GM12878 (cell line): ENCODE measurements at regions not wholly inside any gene's neighbourhood (a gene's known extent, or its start where the extent isn't known, plus 50 kb on each side); places are given as distances from the start of the nearest gene placed in this dataset.

ENCODE experiments used
- ATAC-seq: fragments of 200-7000 bp; cut with Tn5 transposase; 3 replicates; pipeline ENCODE4 v1.9.1; 2020; ENCODE audit warnings: mild to moderate bottlenecking, moderate library complexity
- BruUV-seq: library from RNA; stranded (reverse); fragments of 400-500 nt; replicated peaks from 2 replicates; lab custom pipeline; 2021; lab: Mats Ljungman, UMichigan
- CTCF ChIA-PET: fragments of 300-600 bp; sonication (Branson Sonifier 250); formaldehyde crosslinking; extraction: SDS; loops from one replicate; lab custom pipeline; 2021; ENCODE audit warnings: inconsistent platforms; lab: Yijun Ruan, JAX
- POLR2A ChIA-PET: fragments of 350-600 bp; formaldehyde crosslinking; extraction: SDS; loops from one replicate; lab custom pipeline; 2021; ENCODE audit warnings: inconsistent platforms; lab: Charles Lee
- RAD21 ChIA-PET: fragments of 300-600 bp; sonication (Branson Sonifier 250); formaldehyde crosslinking; loops from one replicate; lab custom pipeline; 2023; ENCODE audit warnings: antibody characterized with exemption; ENCODE audit not compliant: unreplicated experiment; lab: Charles Lee
- SMC1A ChIA-PET: fragments of 300-600 bp; sonication (Branson Sonifier 250); formaldehyde crosslinking; loops from one replicate; lab custom pipeline; 2023; ENCODE audit not compliant: unreplicated experiment, uncharacterized antibody; lab: Charles Lee
- DNase-seq: peaks from one replicate; pipeline ENCODE4 v3.0.0-alpha.2; 2011; ENCODE audit warnings: low read depth, low spot score
- FAIRE-seq: peaks from 3 replicates; lab custom pipeline; 2011; peaks lifted over from hg19 to GRCh38; lab: Jason Lieb, UNC
- H2AFZ ChIP-seq: 2 replicates; pipeline ENCODE4 v1.6.0; 2011; ENCODE audit warnings: low read depth, low read length, control low read depth; ENCODE audit not compliant: control insufficient read depth
- H3K27ac ChIP-seq: 2 replicates; pipeline ENCODE4 v1.5.1; 2011; ENCODE audit warnings: control low read depth; ENCODE audit not compliant: control insufficient read depth, insufficient read depth
- H3K27me3 ChIP-seq, 2 experiments: replicated peaks in 1 of 2; 2 replicates each; pipeline versions ENCODE4 v1.6.0 to v1.6.1; 2011; ENCODE audit warnings: low read length in 1 of 2; ENCODE audit not compliant: control insufficient read depth in 2 of 2, insufficient read depth in 2 of 2
- H3K36me3 ChIP-seq, 2 experiments: 2 replicates each; pipeline ENCODE4 v1.5.1; 2011; ENCODE audit warnings: low read length in 1 of 2; ENCODE audit not compliant: control insufficient read depth in 2 of 2, insufficient read depth in 2 of 2
- H3K4me1 ChIP-seq: 2 replicates; pipeline ENCODE4 v1.6.1; 2011; ENCODE audit warnings: mild to moderate bottlenecking, low read length, moderate library complexity, mixed read lengths; ENCODE audit not compliant: control insufficient read depth, insufficient read depth
- H3K4me2 ChIP-seq: 2 replicates; pipeline ENCODE4 v1.6.0; 2011; ENCODE audit warnings: control low read depth; ENCODE audit not compliant: control insufficient read depth, insufficient read depth
- H3K4me3 ChIP-seq: fragments of 200-600 bp; sonication (generic); 2 replicates; pipeline ENCODE4 v1.5.1; 2016
- H3K79me2 ChIP-seq: 2 replicates; pipeline ENCODE4 v1.6.0; 2011; ENCODE audit warnings: low read length; ENCODE audit not compliant: control insufficient read depth, insufficient read depth
- H3K9ac ChIP-seq: 2 replicates; pipeline ENCODE4 v1.8.0; 2011; ENCODE audit warnings: low read length, control low read depth, mixed read lengths; ENCODE audit not compliant: control insufficient read depth, insufficient read depth
- H3K9me3 ChIP-seq: replicated peaks from 3 replicates; pipeline ENCODE4 v1.5.1; 2011; ENCODE audit warnings: mild to moderate bottlenecking, low read length; ENCODE audit not compliant: control insufficient read depth, insufficient read depth
- H4K20me1 ChIP-seq: 2 replicates; pipeline ENCODE4 v1.6.0; 2011; ENCODE audit not compliant: control insufficient read depth, insufficient read depth
- CREB1 ChIP-seq: IDR thresholded peaks from 2 replicates; pipeline ENCODE4 v1.6.1; 2012; ENCODE audit warnings: low read depth, mild to moderate bottlenecking, inconsistent platforms
- NR2C2 ChIP-seq: IDR thresholded peaks from 2 replicates; pipeline ENCODE4 v1.6.1; 2011; ENCODE audit warnings: borderline replicate concordance, low read depth; ENCODE audit not compliant: control insufficient read depth, insufficient read length
- RFX5 ChIP-seq: IDR thresholded peaks from 2 replicates; pipeline ENCODE4 v1.6.1; 2011; ENCODE audit warnings: low read depth, low read length, improper control_type of control experiment
- ZNF274 ChIP-seq: IDR thresholded peaks from one replicate; pipeline ENCODE4 v1.8.0; 2011; ENCODE audit not compliant: insufficient read length, insufficient read depth
- ZNF622 ChIP-seq: fragments of 450-650 bp; IDR thresholded peaks from 2 replicates; pipeline ENCODE4 v1.6.1; 2017; ENCODE audit warnings: mild to moderate bottlenecking, inconsistent platforms
- WGBS: methylation state at CpG from one replicate; pipeline ENCODE4 v1.1.6; 2016; ENCODE audit warnings: low lambda C conversion rate; ENCODE audit not compliant: insufficient replicate concordance, insufficient coverage; ENCODE audit errors: missing lambda C conversion rate; 5-methylcytosine and 5-hydroxymethylcytosine counted together
- in situ Hi-C: fragments of 300-500 bp; cut with MboI; formaldehyde crosslinking; loops from 9 replicates; pipeline ENCODE4 v1.14.3; 2018; ENCODE audit warnings: mixed read lengths
- intact Hi-C: fragments of 100-400 bp; cut with micrococcal nuclease; formaldehyde crosslinking; loops from one replicate; pipeline ENCODE4 v1.14.2; 2022; ENCODE audit not compliant: unreplicated experiment
- TF ChIP-seq, protein P1 (sequence below): fragments of 450-650 bp; IDR thresholded peaks from 2 replicates; pipeline ENCODE4 v1.6.1; 2017; ENCODE audit warnings: borderline replicate concordance
- TF ChIP-seq, protein P2 (sequence below): fragments of 450-650 bp; IDR thresholded peaks from 2 replicates; pipeline ENCODE4 v1.6.1; 2017; ENCODE audit warnings: mild to moderate bottlenecking, moderate library complexity

DNA sequence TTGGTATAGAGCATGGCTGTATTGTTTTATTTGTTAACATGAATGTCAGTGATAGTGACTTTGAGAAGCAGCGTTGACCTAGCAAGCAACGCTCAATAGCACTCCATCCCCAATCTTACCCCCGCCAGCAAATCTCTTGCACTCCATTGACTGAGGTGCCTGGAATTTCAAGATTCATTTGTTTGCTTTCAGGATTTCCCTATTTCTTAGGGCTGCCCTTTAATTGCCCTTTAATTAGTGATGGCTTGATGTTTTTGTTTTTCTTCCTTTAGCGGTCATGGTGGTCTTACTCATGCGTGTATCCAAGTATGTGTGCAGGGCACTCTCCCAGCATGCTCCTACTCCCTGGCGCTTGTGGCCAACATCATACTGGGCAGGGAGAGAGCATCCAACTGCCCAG is 216.8 kb upstream of the TBL1XR1 start:
- RAD21 ChIA-PET = no interaction called here
- Histone ChIP-seq H4K20me1 (no peaks in the 10 kb centered on the region), H3K27me3 (no peaks in the 10 kb centered on the region; a peak in 1 of 4 replicates), H2AFZ (no peak overlapping the region), H3K9me3 (no peaks in the 10 kb centered on the region; the same call in 2 of the 3 replicates), H3K27ac (no peak overlapping the region), H3K4me2 (no peak overlapping the region), H3K9ac (no peak overlapping the region), H3K4me3 (no peak overlapping the region), H3K79me2 (no peaks in the 10 kb centered on the region), H3K4me1 (peaks cover 3% of the 10 kb centered on the region; the same call in 1 of the 2 replicates), H3K36me3 (no peaks in the 10 kb centered on the region)
- DNase-seq = no peak
- CTCF ChIA-PET = no interaction called here
- SMC1A ChIA-PET = interaction anchor here (0.8 kb wide), 1 partner anchor 32 kb away, joined by 3 read pairs; no protein-coding TSS in a partner anchor
- POLR2A ChIA-PET = no interaction called here
- no TSS peak for BruUV-seq
- intact Hi-C loops (no loop called here), in situ Hi-C loops (no loop called here)
- no peak for TF ChIP-seq NR2C2
- TF ChIP-seq, protein P1, sequence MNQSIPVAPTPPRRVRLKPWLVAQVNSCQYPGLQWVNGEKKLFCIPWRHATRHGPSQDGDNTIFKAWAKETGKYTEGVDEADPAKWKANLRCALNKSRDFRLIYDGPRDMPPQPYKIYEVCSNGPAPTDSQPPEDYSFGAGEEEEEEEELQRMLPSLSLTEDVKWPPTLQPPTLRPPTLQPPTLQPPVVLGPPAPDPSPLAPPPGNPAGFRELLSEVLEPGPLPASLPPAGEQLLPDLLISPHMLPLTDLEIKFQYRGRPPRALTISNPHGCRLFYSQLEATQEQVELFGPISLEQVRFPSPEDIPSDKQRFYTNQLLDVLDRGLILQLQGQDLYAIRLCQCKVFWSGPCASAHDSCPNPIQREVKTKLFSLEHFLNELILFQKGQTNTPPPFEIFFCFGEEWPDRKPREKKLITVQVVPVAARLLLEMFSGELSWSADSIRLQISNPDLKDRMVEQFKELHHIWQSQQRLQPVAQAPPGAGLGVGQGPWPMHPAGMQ = no peak
- TF ChIP-seq ZNF622 = no peak
- TF ChIP-seq RFX5 = no peak
- TF ChIP-seq, protein P2, sequence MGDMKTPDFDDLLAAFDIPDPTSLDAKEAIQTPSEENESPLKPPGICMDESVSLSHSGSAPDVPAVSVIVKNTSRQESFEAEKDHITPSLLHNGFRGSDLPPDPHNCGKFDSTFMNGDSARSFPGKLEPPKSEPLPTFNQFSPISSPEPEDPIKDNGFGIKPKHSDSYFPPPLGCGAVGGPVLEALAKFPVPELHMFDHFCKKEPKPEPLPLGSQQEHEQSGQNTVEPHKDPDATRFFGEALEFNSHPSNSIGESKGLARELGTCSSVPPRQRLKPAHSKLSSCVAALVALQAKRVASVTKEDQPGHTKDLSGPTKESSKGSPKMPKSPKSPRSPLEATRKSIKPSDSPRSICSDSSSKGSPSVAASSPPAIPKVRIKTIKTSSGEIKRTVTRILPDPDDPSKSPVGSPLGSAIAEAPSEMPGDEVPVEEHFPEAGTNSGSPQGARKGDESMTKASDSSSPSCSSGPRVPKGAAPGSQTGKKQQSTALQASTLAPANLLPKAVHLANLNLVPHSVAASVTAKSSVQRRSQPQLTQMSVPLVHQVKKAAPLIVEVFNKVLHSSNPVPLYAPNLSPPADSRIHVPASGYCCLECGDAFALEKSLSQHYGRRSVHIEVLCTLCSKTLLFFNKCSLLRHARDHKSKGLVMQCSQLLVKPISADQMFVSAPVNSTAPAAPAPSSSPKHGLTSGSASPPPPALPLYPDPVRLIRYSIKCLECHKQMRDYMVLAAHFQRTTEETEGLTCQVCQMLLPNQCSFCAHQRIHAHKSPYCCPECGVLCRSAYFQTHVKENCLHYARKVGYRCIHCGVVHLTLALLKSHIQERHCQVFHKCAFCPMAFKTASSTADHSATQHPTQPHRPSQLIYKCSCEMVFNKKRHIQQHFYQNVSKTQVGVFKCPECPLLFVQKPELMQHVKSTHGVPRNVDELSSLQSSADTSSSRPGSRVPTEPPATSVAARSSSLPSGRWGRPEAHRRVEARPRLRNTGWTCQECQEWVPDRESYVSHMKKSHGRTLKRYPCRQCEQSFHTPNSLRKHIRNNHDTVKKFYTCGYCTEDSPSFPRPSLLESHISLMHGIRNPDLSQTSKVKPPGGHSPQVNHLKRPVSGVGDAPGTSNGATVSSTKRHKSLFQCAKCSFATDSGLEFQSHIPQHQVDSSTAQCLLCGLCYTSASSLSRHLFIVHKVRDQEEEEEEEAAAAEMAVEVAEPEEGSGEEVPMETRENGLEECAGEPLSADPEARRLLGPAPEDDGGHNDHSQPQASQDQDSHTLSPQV = no peak
- TF ChIP-seq ZNF274 = no peak
- TF ChIP-seq CREB1 = no peak
- FAIRE-seq = no peak
- WGBS = 86% methylated on average over 6 of the region's 6 CpGs
- ATAC-seq = no peak
